Body of pancreas (tissue), 4 donors: ENCODE measurements at regions not wholly inside any gene's neighbourhood (a gene's known extent, or its start where the extent isn't known, plus 50 kb on each side); places are given as distances from the start of the nearest gene placed in this dataset.

Experiments used
- CTCF ChIP-seq, 7 experiments: fragments of 450-650 bp in 4 of 7; fragments of 200-600 bp in 3 of 7; sonication (generic) in 3 of 7; IDR thresholded peaks; one replicate each; pipeline ENCODE4 v1.5.1; 2016 to 2019; ENCODE audit warnings: antibody characterized with exemption in 7 of 7
- POLR2A ChIP-seq, 3 donors: fragments of 450-650 bp; IDR thresholded peaks; one replicate each; pipeline ENCODE4 v1.6.1; 2016; ENCODE audit warnings: antibody characterized with exemption in 3 of 3, mild to moderate bottlenecking in 2 of 3

- TF ChIP-seq CTCF (IDR thresholded peaks at IDR 0.05) = no peak
- no peak for TF ChIP-seq POLR2A (IDR thresholded peaks at IDR 0.05)
Observed at GRCh38 chr2:49861821-49862220, 707.5 kb upstream of the FSHR start.
